HepG2 (cell line): ENCODE measurements at regions not wholly inside any gene's neighbourhood (a gene's known extent, or its start where the extent isn't known, plus 50 kb on each side); places are given as distances from the start of the nearest gene placed in this dataset.

Source experiments
- ATAC-seq: fragments of 200-7000 bp; cut with Tn5 transposase; 3 replicates; pipeline ENCODE4 v1.9.1; 2020; ENCODE audit warnings: mild to moderate bottlenecking, moderate library complexity
- BruUV-seq: library from RNA; stranded (reverse); fragments of 400-500 nt; replicated peaks from 2 replicates; lab custom pipeline; 2021; lab: Mats Ljungman, UMichigan
- CTCF ChIA-PET: fragments of 300-600 bp; formaldehyde crosslinking; extraction: SDS; loops from one replicate; lab custom pipeline; 2021; ENCODE audit warnings: low total read pairs, inconsistent platforms, low intra/inter-chr PET ratio; lab: Yijun Ruan, JAX
- POLR2A ChIA-PET: fragments of 350-600 bp; sonication (Branson Sonifier 250); formaldehyde crosslinking; loops from one replicate; lab custom pipeline; 2020; ENCODE audit warnings: antibody characterized with exemption, inconsistent platforms; lab: Yijun Ruan, JAX
- DNase-seq: peaks from one replicate; pipeline ENCODE4 v3.0.0-alpha.2; 2015; ENCODE audit warnings: low spot score
- FAIRE-seq: peaks from 3 replicates; lab custom pipeline; 2011; peaks lifted over from hg19 to GRCh38; lab: Jason Lieb, UNC
- H2AFZ ChIP-seq: one replicate; pipeline ENCODE4 v1.6.1; 2011; ENCODE audit warnings: low read length, inconsistent platforms
- H3K27ac ChIP-seq: fragments of 300-600 bp; 3 replicates; pipeline ENCODE4 v1.8.0; 2011; ENCODE audit warnings: mixed run types, mild to moderate bottlenecking, mixed read lengths, low read length, inconsistent platforms; ENCODE audit not compliant: insufficient read depth; ENCODE audit errors: extremely low read length
- H3K27me3 ChIP-seq, 2 experiments: fragments of 200-600 bp in 1 of 2; 2 replicates in 1 of 2; 3 replicates in 1 of 2; pipeline versions ENCODE4 v1.6.0 to v1.8.0; 2011; ENCODE audit warnings: low read length in 2 of 2, mild to moderate bottlenecking in 2 of 2, moderate library complexity in 2 of 2, inconsistent platforms in 1 of 2; ENCODE audit not compliant: insufficient read depth in 2 of 2, control insufficient read depth in 1 of 2
- H3K36me3 ChIP-seq, 2 experiments: fragments of 200-600 bp in 1 of 2; replicated peaks in 1 of 2; 2 replicates in 1 of 2; 3 replicates in 1 of 2; pipeline versions ENCODE4 v1.5.1 to v1.8.0; 2011; ENCODE audit warnings: low read length in 2 of 2, inconsistent platforms in 1 of 2; ENCODE audit not compliant: insufficient read depth in 2 of 2, control insufficient read depth in 1 of 2
- H3K4me1 ChIP-seq: 2 replicates; pipeline ENCODE4 v1.5.1; 2012; ENCODE audit warnings: low read length, inconsistent platforms; ENCODE audit not compliant: insufficient read depth
- H3K4me2 ChIP-seq: 2 replicates; pipeline ENCODE4 v1.6.0; 2011; ENCODE audit warnings: low read depth, low read length, inconsistent platforms
- H3K4me3 ChIP-seq, 3 experiments: fragments of 200-600 bp in 1 of 3; sonication (generic), shearing (Covaris generic) in 1 of 3; replicated peaks in 1 of 3; 2 replicates each; pipeline ENCODE4 v1.5.1; 2011 to 2016; ENCODE audit warnings: low read length in 3 of 3, inconsistent platforms in 2 of 3, low read depth in 2 of 3, mild to moderate bottlenecking in 2 of 3, control low read depth in 1 of 3, mixed read lengths in 1 of 3; ENCODE audit not compliant: insufficient read depth in 1 of 3
- H3K79me2 ChIP-seq: one replicate; pipeline ENCODE4 v1.6.1; 2011; ENCODE audit warnings: low read length, inconsistent platforms; ENCODE audit not compliant: insufficient read depth
- H3K9ac ChIP-seq: 2 replicates; pipeline ENCODE4 v1.6.0; 2011; ENCODE audit warnings: mild to moderate bottlenecking, low read depth, low read length, inconsistent platforms; ENCODE audit not compliant: insufficient read depth
- H3K9me3 ChIP-seq: 2 replicates; pipeline ENCODE4 v1.5.1; 2012; ENCODE audit warnings: mild to moderate bottlenecking, low read length
- H4K20me1 ChIP-seq: 2 replicates; pipeline ENCODE4 v1.6.0; 2011; ENCODE audit warnings: inconsistent platforms, mild to moderate bottlenecking, low read length, moderate library complexity; ENCODE audit not compliant: insufficient read depth
- GFI1 ChIP-seq: sonication (generic); formaldehyde crosslinking; IDR thresholded peaks from 2 replicates; pipeline ENCODE4 v1.5.0; 2020; ENCODE audit warnings: missing genetic modification reagents, mild to moderate bottlenecking, borderline replicate concordance
- MIER2 ChIP-seq: IDR thresholded peaks from 2 replicates; pipeline ENCODE4 v1.6.1; 2016; ENCODE audit warnings: missing biosample characterization, missing genetic modification reagents
- MTA1 ChIP-seq: sonication (generic); formaldehyde crosslinking; IDR thresholded peaks from 2 replicates; pipeline ENCODE4 v1.4.0; 2020; ENCODE audit warnings: missing genetic modification reagents, mild to moderate bottlenecking, borderline replicate concordance
- RARA ChIP-seq: IDR thresholded peaks from 2 replicates; pipeline ENCODE4 v1.6.1; 2016; ENCODE audit warnings: missing genetic modification reagents, missing compliant biosample characterization
- REL ChIP-seq: sonication (generic); formaldehyde crosslinking; conservative IDR thresholded peaks from 2 replicates; pipeline ENCODE4 v1.8.0; 2022; ENCODE audit warnings: mild to moderate bottlenecking, missing genetic modification reagents, moderate library complexity
- ZBTB2 ChIP-seq: sonication (generic); formaldehyde crosslinking; IDR thresholded peaks from 2 replicates; pipeline ENCODE4 v1.8.0; 2022; ENCODE audit warnings: low read depth, missing genetic modification reagents
- ZEB1 ChIP-seq: IDR thresholded peaks from 2 replicates; pipeline ENCODE4 v1.6.1; 2012; ENCODE audit warnings: mild to moderate bottlenecking, low read depth, inconsistent platforms; ENCODE audit not compliant: insufficient replicate concordance
- ZNF263 ChIP-seq: sonication (generic); formaldehyde crosslinking; IDR thresholded peaks from 2 replicates; pipeline ENCODE4 v1.4.0; 2020; ENCODE audit warnings: missing genetic modification reagents
- ZNF335 ChIP-seq: sonication (generic); formaldehyde crosslinking; IDR thresholded peaks from 2 replicates; pipeline ENCODE4 v1.4.0; 2020; ENCODE audit warnings: missing genetic modification reagents
- ZNF501 ChIP-seq: sonication (generic); formaldehyde crosslinking; IDR thresholded peaks from 2 replicates; pipeline ENCODE4 v1.5.1; 2020; ENCODE audit warnings: mild to moderate bottlenecking, moderate library complexity, missing genetic modification reagents
- ZNF660 ChIP-seq: sonication (generic); formaldehyde crosslinking; IDR thresholded peaks from 2 replicates; pipeline ENCODE4 v1.5.1; 2020; ENCODE audit warnings: mild to moderate bottlenecking, low read depth, missing genetic modification reagents, borderline replicate concordance
- WGBS: methylation state at CpG from one replicate; pipeline ENCODE4 v1.1.6; 2017; ENCODE audit warnings: low lambda C conversion rate; 5-methylcytosine and 5-hydroxymethylcytosine counted together
- in situ Hi-C: cut with HindIII; loops from 2 replicates; pipeline ENCODE4 v1.10.0; 2017; ENCODE audit warnings: low pct_unique_long_range_greater_than_20kb; ENCODE audit not compliant: extremely low pct_ligation_motif_present
- intact Hi-C: fragments of 100-400 bp; cut with micrococcal nuclease; formaldehyde crosslinking; loops from one replicate; pipeline ENCODE4 v1.10.0; 2022; ENCODE audit not compliant: unreplicated experiment
- TF ChIP-seq, protein P1 (sequence below): sonication (generic); formaldehyde crosslinking; IDR thresholded peaks from 2 replicates; pipeline ENCODE4 v1.9.0; 2022; ENCODE audit warnings: missing genetic modification reagents, mild to moderate bottlenecking, borderline replicate concordance
- TF ChIP-seq, protein P2 (sequence below): IDR thresholded peaks from 2 replicates; pipeline ENCODE4 v1.6.1; 2016; ENCODE audit warnings: mild to moderate bottlenecking
- TF ChIP-seq, protein P3 (sequence below): sonication (generic); formaldehyde crosslinking; IDR thresholded peaks from 2 replicates; pipeline ENCODE4 v1.4.0; 2020; ENCODE audit warnings: missing genetic modification reagents
- TF ChIP-seq, protein P4 (sequence below): sonication (generic); formaldehyde crosslinking; IDR thresholded peaks from 2 replicates; pipeline ENCODE4 v1.4.0; 2020; ENCODE audit warnings: missing genetic modification reagents, borderline replicate concordance

DNA sequence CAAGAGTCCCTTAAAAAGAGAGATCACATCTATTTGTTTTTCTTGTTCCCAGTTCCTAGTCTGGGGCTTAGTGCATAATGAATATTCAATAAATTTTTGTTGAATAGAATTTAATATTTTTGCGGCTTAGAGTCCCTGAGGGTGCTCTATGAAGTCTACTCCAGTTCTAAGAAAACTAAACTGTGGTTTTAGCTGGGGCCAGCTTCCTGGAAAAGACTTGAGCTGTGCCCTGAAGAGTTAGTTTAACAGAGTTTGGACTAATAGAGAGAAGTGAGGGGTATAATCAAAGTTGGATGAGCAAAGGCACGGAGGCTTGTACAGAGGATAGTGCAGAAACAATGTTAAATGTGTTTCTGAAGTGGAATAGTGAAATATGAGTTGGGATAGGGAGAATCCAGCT lies 168.9 kb downstream of the FASLG start:
- Histone ChIP-seq H3K4me1 (peaks cover 9% of the 10 kb centered on the region), H3K27me3 (no peaks in the 10 kb centered on the region), H3K9ac (no peak overlapping the region), H3K4me2 (no peak overlapping the region), H3K27ac (no peak overlapping the region), H4K20me1 (no peaks in the 10 kb centered on the region), H3K79me2 (no peaks in the 10 kb centered on the region), H3K36me3 (no peaks in the 10 kb centered on the region), H2AFZ (no peak overlapping the region), H3K4me3 (no peak overlapping the region), H3K9me3 (no peaks in the 10 kb centered on the region)
- ATAC-seq, result no peak
- in situ Hi-C loops (no loop called here), intact Hi-C loops (loop anchor here (10.0 kb wide), 1 partner anchor 177 kb away; no protein-coding TSS in a partner anchor)
- FAIRE-seq, result no peak
- ChIA-PET CTCF (no interaction called here), POLR2A (no interaction called here)
- DNase-seq, result no peak
- 34% methylated on average over 2 of the region's 2 CpGs for WGBS
- BruUV-seq, result no TSS peak
- TF ChIP-seq ZEB1 (no peak), REL (CRISPR knock-in tag) (no peak), ZNF263 (CRISPR knock-in tag) (no peak), ZNF335 (no peak), MTA1 (CRISPR knock-in tag) (no peak), ZBTB2 (CRISPR knock-in tag) (no peak), RARA (CRISPR knock-in tag) (no peak), ZNF660 (CRISPR knock-in tag) (no peak), GFI1 (CRISPR knock-in tag) (no peak), MIER2 (CRISPR knock-in tag) (no peak), ZNF501 (CRISPR knock-in tag) (no peak)
- TF ChIP-seq, protein P1, sequence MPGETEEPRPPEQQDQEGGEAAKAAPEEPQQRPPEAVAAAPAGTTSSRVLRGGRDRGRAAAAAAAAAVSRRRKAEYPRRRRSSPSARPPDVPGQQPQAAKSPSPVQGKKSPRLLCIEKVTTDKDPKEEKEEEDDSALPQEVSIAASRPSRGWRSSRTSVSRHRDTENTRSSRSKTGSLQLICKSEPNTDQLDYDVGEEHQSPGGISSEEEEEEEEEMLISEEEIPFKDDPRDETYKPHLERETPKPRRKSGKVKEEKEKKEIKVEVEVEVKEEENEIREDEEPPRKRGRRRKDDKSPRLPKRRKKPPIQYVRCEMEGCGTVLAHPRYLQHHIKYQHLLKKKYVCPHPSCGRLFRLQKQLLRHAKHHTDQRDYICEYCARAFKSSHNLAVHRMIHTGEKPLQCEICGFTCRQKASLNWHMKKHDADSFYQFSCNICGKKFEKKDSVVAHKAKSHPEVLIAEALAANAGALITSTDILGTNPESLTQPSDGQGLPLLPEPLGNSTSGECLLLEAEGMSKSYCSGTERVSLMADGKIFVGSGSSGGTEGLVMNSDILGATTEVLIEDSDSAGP (CRISPR knock-in tag), result no peak
- TF ChIP-seq, protein P2, sequence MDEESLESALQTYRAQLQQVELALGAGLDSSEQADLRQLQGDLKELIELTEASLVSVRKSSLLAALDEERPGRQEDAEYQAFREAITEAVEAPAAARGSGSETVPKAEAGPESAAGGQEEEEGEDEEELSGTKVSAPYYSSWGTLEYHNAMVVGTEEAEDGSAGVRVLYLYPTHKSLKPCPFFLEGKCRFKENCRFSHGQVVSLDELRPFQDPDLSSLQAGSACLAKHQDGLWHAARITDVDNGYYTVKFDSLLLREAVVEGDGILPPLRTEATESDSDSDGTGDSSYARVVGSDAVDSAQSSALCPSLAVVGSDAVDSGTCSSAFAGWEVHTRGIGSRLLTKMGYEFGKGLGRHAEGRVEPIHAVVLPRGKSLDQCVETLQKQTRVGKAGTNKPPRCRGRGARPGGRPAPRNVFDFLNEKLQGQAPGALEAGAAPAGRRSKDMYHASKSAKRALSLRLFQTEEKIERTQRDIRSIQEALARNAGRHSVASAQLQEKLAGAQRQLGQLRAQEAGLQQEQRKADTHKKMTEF (CRISPR knock-in tag), result no peak
- TF ChIP-seq, protein P3, sequence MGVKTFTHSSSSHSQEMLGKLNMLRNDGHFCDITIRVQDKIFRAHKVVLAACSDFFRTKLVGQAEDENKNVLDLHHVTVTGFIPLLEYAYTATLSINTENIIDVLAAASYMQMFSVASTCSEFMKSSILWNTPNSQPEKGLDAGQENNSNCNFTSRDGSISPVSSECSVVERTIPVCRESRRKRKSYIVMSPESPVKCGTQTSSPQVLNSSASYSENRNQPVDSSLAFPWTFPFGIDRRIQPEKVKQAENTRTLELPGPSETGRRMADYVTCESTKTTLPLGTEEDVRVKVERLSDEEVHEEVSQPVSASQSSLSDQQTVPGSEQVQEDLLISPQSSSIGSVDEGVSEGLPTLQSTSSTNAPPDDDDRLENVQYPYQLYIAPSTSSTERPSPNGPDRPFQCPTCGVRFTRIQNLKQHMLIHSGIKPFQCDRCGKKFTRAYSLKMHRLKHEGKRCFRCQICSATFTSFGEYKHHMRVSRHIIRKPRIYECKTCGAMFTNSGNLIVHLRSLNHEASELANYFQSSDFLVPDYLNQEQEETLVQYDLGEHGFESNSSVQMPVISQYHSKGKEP (CRISPR knock-in tag), result no peak
- TF ChIP-seq, protein P4, sequence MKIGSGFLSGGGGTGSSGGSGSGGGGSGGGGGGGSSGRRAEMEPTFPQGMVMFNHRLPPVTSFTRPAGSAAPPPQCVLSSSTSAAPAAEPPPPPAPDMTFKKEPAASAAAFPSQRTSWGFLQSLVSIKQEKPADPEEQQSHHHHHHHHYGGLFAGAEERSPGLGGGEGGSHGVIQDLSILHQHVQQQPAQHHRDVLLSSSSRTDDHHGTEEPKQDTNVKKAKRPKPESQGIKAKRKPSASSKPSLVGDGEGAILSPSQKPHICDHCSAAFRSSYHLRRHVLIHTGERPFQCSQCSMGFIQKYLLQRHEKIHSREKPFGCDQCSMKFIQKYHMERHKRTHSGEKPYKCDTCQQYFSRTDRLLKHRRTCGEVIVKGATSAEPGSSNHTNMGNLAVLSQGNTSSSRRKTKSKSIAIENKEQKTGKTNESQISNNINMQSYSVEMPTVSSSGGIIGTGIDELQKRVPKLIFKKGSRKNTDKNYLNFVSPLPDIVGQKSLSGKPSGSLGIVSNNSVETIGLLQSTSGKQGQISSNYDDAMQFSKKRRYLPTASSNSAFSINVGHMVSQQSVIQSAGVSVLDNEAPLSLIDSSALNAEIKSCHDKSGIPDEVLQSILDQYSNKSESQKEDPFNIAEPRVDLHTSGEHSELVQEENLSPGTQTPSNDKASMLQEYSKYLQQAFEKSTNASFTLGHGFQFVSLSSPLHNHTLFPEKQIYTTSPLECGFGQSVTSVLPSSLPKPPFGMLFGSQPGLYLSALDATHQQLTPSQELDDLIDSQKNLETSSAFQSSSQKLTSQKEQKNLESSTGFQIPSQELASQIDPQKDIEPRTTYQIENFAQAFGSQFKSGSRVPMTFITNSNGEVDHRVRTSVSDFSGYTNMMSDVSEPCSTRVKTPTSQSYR, result no peak
